KOPT-K1 (cell line): ENCODE measurements at regions not wholly inside any gene's neighbourhood (a gene's known extent, or its start where the extent isn't known, plus 50 kb on each side); places are given as distances from the start of the nearest gene placed in this dataset.

Experiments
- H3K27ac ChIP-seq: fragments of 200-600 bp; sonication (generic); 2 replicates; pipeline ENCODE4 v1.5.1; 2016; ENCODE audit warnings: antibody characterized with exemption, mild to moderate bottlenecking, low read depth, low read length; ENCODE audit not compliant: poor library complexity, severe bottlenecking
- H3K36me3 ChIP-seq: fragments of 200-600 bp; sonication (generic); 2 replicates; pipeline ENCODE4 v1.5.1; 2017; ENCODE audit warnings: antibody characterized with exemption, mild to moderate bottlenecking, low read length, moderate library complexity; ENCODE audit not compliant: insufficient read depth
- H3K9me3 ChIP-seq: fragments of 200-600 bp; sonication (generic); 2 replicates; pipeline ENCODE4 v1.5.1; 2017; ENCODE audit warnings: antibody characterized with exemption, low read length, mild to moderate bottlenecking; ENCODE audit not compliant: insufficient read depth, poor library complexity, severe bottlenecking

GRCh38 chr7:132733860-132734259 is 157.6 kb upstream of the PLXNA4 start:
- no peaks in the 10 kb centered on the region for H3K9me3 ChIP-seq
- H3K36me3 ChIP-seq: no peaks in the 10 kb centered on the region
- no peak overlapping the region for H3K27ac ChIP-seq

GRCh38 chr7:132732321-132732865 is 156.1 kb upstream of the PLXNA4 start:
- Histone ChIP-seq H3K36me3 (no peaks in the 10 kb centered on the region), H3K9me3 (no peaks in the 10 kb centered on the region), H3K27ac (no peak overlapping the region)

- Histone ChIP-seq H3K9me3 (no peaks in the 10 kb centered on the region), H3K36me3 (no peaks in the 10 kb centered on the region), H3K27ac (no peak overlapping the region)
Observed at GRCh38 chr7:132730105-132730504, 153.8 kb upstream of the PLXNA4 start.

- Histone ChIP-seq H3K9me3 (peaks cover 18% of the 10 kb centered on the region), H3K27ac (no peak overlapping the region), H3K36me3 (no peaks in the 10 kb centered on the region)
Observed at GRCh38 chr7:132723506-132724081, 147.3 kb upstream of the PLXNA4 start.

- no peaks in the 10 kb centered on the region for H3K36me3 ChIP-seq
- H3K27ac ChIP-seq: no peak overlapping the region
- H3K9me3 ChIP-seq: peaks cover 20% of the 10 kb centered on the region
Observed at GRCh38 chr7:132720835-132721234, 144.6 kb upstream of the PLXNA4 start.

GRCh38 chr7:132713893-132714292 is 137.6 kb upstream of the PLXNA4 start:
- H3K9me3 ChIP-seq: peaks cover 5% of the 10 kb centered on the region
- no peak overlapping the region for H3K27ac ChIP-seq
- no peaks in the 10 kb centered on the region for H3K36me3 ChIP-seq

GRCh38 chr7:132709971-132710567 is 133.8 kb upstream of the PLXNA4 start:
- Histone ChIP-seq H3K9me3 (no peaks in the 10 kb centered on the region), H3K27ac (no peak overlapping the region), H3K36me3 (no peaks in the 10 kb centered on the region)

GRCh38 chr7:132708470-132708869 is 132.2 kb upstream of the PLXNA4 start:
- Histone ChIP-seq H3K36me3 (no peaks in the 10 kb centered on the region), H3K9me3 (no peaks in the 10 kb centered on the region)

GRCh38 chr7:132705146-132705545 is 128.9 kb upstream of the PLXNA4 start:
- Histone ChIP-seq H3K9me3 (no peaks in the 10 kb centered on the region), H3K36me3 (no peaks in the 10 kb centered on the region), H3K27ac (no peak overlapping the region)

More at GRCh38 chr7:132708470-132708869, 132.2 kb upstream of the PLXNA4 start:
- no peak overlapping the region for H3K27ac ChIP-seq

- H3K9me3 ChIP-seq: no peaks in the 10 kb centered on the region
- H3K27ac ChIP-seq: no peak overlapping the region
- no peaks in the 10 kb centered on the region for H3K36me3 ChIP-seq
Observed at GRCh38 chr7:132703742-132704141, 127.5 kb upstream of the PLXNA4 start.

GRCh38 chr7:132697003-132697402 is 120.7 kb upstream of the PLXNA4 start:
- no peaks in the 10 kb centered on the region for H3K36me3 ChIP-seq
- H3K9me3 ChIP-seq: no peaks in the 10 kb centered on the region
- H3K27ac ChIP-seq: no peak overlapping the region

- no peaks in the 10 kb centered on the region for H3K36me3 ChIP-seq
- H3K27ac ChIP-seq: no peak overlapping the region
- no peaks in the 10 kb centered on the region for H3K9me3 ChIP-seq
Observed at GRCh38 chr7:132696332-132696731, 120.1 kb upstream of the PLXNA4 start.

GRCh38 chr7:132691201-132691600 is 114.9 kb upstream of the PLXNA4 start:
- no peak overlapping the region for H3K27ac ChIP-seq
- no peaks in the 10 kb centered on the region for H3K36me3 ChIP-seq

GRCh38 chr7:132690174-132690573 is 113.9 kb upstream of the PLXNA4 start:
- Histone ChIP-seq H3K9me3 (peaks cover 13% of the 10 kb centered on the region), H3K27ac (no peak overlapping the region), H3K36me3 (no peaks in the 10 kb centered on the region)

More at GRCh38 chr7:132691201-132691600, 114.9 kb upstream of the PLXNA4 start:
- peaks cover 3% of the 10 kb centered on the region for H3K9me3 ChIP-seq

GRCh38 chr7:132687981-132688383 is 111.7 kb upstream of the PLXNA4 start:
- Histone ChIP-seq H3K9me3 (peaks cover 14% of the 10 kb centered on the region), H3K27ac (no peak overlapping the region), H3K36me3 (no peaks in the 10 kb centered on the region)

GRCh38 chr7:132687016-132687415 is 110.7 kb upstream of the PLXNA4 start:
- no peak overlapping the region for H3K27ac ChIP-seq
- H3K36me3 ChIP-seq: no peaks in the 10 kb centered on the region

More at GRCh38 chr7:132687016-132687415, 110.7 kb upstream of the PLXNA4 start:
- peaks cover 14% of the 10 kb centered on the region for H3K9me3 ChIP-seq
